KBM-7 (cell line): ENCODE measurements at regions not wholly inside any gene's neighbourhood (a gene's known extent, or its start where the extent isn't known, plus 50 kb on each side); places are given as distances from the start of the nearest gene placed in this dataset.

Experiments
- DNase-seq: peaks from one replicate; pipeline ENCODE4 v3.0.0-alpha.2; 2015
- in situ Hi-C: fragments of 300-500 bp; cut with MboI; formaldehyde crosslinking; loops from 2 replicates; pipeline ENCODE4 v1.14.3; 2020; ENCODE audit warnings: low sequenced_read_pairs, low pct_unique_long_range_greater_than_20kb, mixed read lengths

- no peak for DNase-seq
- in situ Hi-C loops: no loop called here
These were observed 178.5 kb downstream of the HAUS1 start for GRCh38 chr18:46282646-46283045.

GRCh38 chr18:46283268-46283667 is 179.1 kb downstream of the HAUS1 start:
- no peak for DNase-seq
- in situ Hi-C loops: no loop called here

GRCh38 chr18:46283895-46284295 is 179.7 kb downstream of the HAUS1 start:
- in situ Hi-C loops: no loop called here
- no peak for DNase-seq

- in situ Hi-C loops: no loop called here
- no peak for DNase-seq
These were observed 185.3 kb downstream of the HAUS1 start for GRCh38 chr18:46289463-46289862.

GRCh38 chr18:46289931-46290330 is 185.7 kb downstream of the HAUS1 start:
- DNase-seq: no peak
- in situ Hi-C loops: no loop called here

- in situ Hi-C loops: no loop called here
- DNase-seq: no peak
These were observed 186.3 kb downstream of the HAUS1 start for GRCh38 chr18:46290440-46291020.

- no peak for DNase-seq
- in situ Hi-C loops: no loop called here
These were observed 187.0 kb downstream of the HAUS1 start for GRCh38 chr18:46291149-46291548.

- DNase-seq: no peak
- in situ Hi-C loops: no loop called here
These were observed 189.6 kb downstream of the HAUS1 start for GRCh38 chr18:46293742-46294181.

- in situ Hi-C loops: no loop called here
- DNase-seq: no peak
These were observed 190.1 kb downstream of the HAUS1 start for GRCh38 chr18:46294318-46294717.

GRCh38 chr18:46294751-46295150 is 190.6 kb downstream of the HAUS1 start:
- DNase-seq: no peak
- in situ Hi-C loops: no loop called here

GRCh38 chr18:46295416-46295815 is 191.2 kb downstream of the HAUS1 start:
- no peak for DNase-seq
- in situ Hi-C loops: no loop called here

GRCh38 chr18:46296656-46297055 is 192.5 kb downstream of the HAUS1 start:
- in situ Hi-C loops: no loop called here

GRCh38 chr18:46297124-46297523 is 192.9 kb downstream of the HAUS1 start:
- DNase-seq: no peak
- in situ Hi-C loops: no loop called here

More at GRCh38 chr18:46296656-46297055, 192.5 kb downstream of the HAUS1 start:
- no peak for DNase-seq

- DNase-seq: no peak
- in situ Hi-C loops: no loop called here
These were observed 193.4 kb downstream of the HAUS1 start for GRCh38 chr18:46297621-46298020.

GRCh38 chr18:46298511-46298910 is 194.3 kb downstream of the HAUS1 start:
- in situ Hi-C loops: no loop called here
- DNase-seq: no peak

GRCh38 chr18:46299465-46300008 is 195.4 kb downstream of the HAUS1 start:
- in situ Hi-C loops: no loop called here
- DNase-seq: no peak

- in situ Hi-C loops: no loop called here
- no peak for DNase-seq
These were observed 196.9 kb downstream of the HAUS1 start for GRCh38 chr18:46301081-46301480.

GRCh38 chr18:46301571-46301970 is 197.4 kb downstream of the HAUS1 start:
- in situ Hi-C loops: no loop called here
- DNase-seq: no peak

- in situ Hi-C loops: no loop called here
- DNase-seq: no peak
These were observed 198.6 kb downstream of the HAUS1 start for GRCh38 chr18:46302528-46303485.

- in situ Hi-C loops: no loop called here
- no peak for DNase-seq
These were observed 206.1 kb downstream of the HAUS1 start for GRCh38 chr18:46310258-46310657.
